Femur (tissue), 1 donor: ENCODE measurements at regions not wholly inside any gene's neighbourhood (a gene's known extent, or its start where the extent isn't known, plus 50 kb on each side); places are given as distances from the start of the nearest gene placed in this dataset.

Experiments used
- DNase-seq: peaks from one replicate; pipeline ENCODE4 v3.0.0-alpha.2; 2017

GRCh38 chr13:79686441-79686840, 205.5 kb downstream of the NDFIP2 start:
- no peak for DNase-seq

GRCh38 chr13:79684371-79684770, 203.4 kb downstream of the NDFIP2 start:
- DNase-seq: no peak

- DNase-seq: no peak
These were observed 201.2 kb downstream of the NDFIP2 start for GRCh38 chr13:79682164-79682563.

- no peak for DNase-seq
These were observed 200.1 kb downstream of the NDFIP2 start for GRCh38 chr13:79681069-79681468.

- no peak for DNase-seq
These were observed 199.5 kb downstream of the NDFIP2 start for GRCh38 chr13:79680485-79680884.

- DNase-seq: peak; percentile 65
These were observed 198.4 kb downstream of the NDFIP2 start for GRCh38 chr13:79679334-79679733.

- no peak for DNase-seq
These were observed 197.1 kb downstream of the NDFIP2 start for GRCh38 chr13:79678100-79678499.

GRCh38 chr13:79675931-79676660, 195.1 kb downstream of the NDFIP2 start:
- no peak for DNase-seq

- DNase-seq: no peak
These were observed 194.0 kb downstream of the NDFIP2 start for GRCh38 chr13:79674765-79675515.

GRCh38 chr13:79673993-79674377, 193.0 kb downstream of the NDFIP2 start:
- no peak for DNase-seq

- DNase-seq: no peak
These were observed 192.5 kb downstream of the NDFIP2 start for GRCh38 chr13:79673310-79673992.

- DNase-seq: no peak
These were observed 190.5 kb downstream of the NDFIP2 start for GRCh38 chr13:79671420-79671819.

- DNase-seq: no peak
These were observed 187.3 kb downstream of the NDFIP2 start for GRCh38 chr13:79668201-79668752.

- no peak for DNase-seq
These were observed 186.8 kb downstream of the NDFIP2 start for GRCh38 chr13:79667771-79668170.

- no peak for DNase-seq
These were observed 183.2 kb downstream of the NDFIP2 start for GRCh38 chr13:79663977-79664636.

- DNase-seq: no peak
These were observed 182.5 kb downstream of the NDFIP2 start for GRCh38 chr13:79663435-79663834.

GRCh38 chr13:79662882-79663281, 181.9 kb downstream of the NDFIP2 start:
- no peak for DNase-seq

GRCh38 chr13:79660361-79660760, 179.4 kb downstream of the NDFIP2 start:
- no peak for DNase-seq

GRCh38 chr13:79659121-79659521, 178.2 kb downstream of the NDFIP2 start:
- DNase-seq: peak; percentile 70

- DNase-seq: peak; percentile 27
These were observed 177.5 kb downstream of the NDFIP2 start for GRCh38 chr13:79658333-79658975.

- DNase-seq: no peak
These were observed 174.6 kb downstream of the NDFIP2 start for GRCh38 chr13:79655509-79655908.

- no peak for DNase-seq
These were observed 173.6 kb downstream of the NDFIP2 start for GRCh38 chr13:79654520-79654919.
